Neuron (in vitro differentiated cells): ENCODE measurements at regions not wholly inside any gene's neighbourhood (a gene's known extent, or its start where the extent isn't known, plus 50 kb on each side); places are given as distances from the start of the nearest gene placed in this dataset.
"Not testable (repeated sequence)": the region's sequence is repeated elsewhere in the genome, so short reads cannot be mapped to it uniquely, and the experiment has no call there.

Source experiments
- H2AFZ ChIP-seq: one replicate; pipeline ENCODE4 v1.6.1; 2013; ENCODE audit warnings: low read depth, mild to moderate bottlenecking, inconsistent platforms, low read length, moderate library complexity
- H3K27me3 ChIP-seq: one replicate; pipeline ENCODE4 v1.6.1; 2013; ENCODE audit warnings: low read length; ENCODE audit not compliant: insufficient read depth
- H3K36me3 ChIP-seq: one replicate; pipeline ENCODE4 v1.6.1; 2013; ENCODE audit warnings: low read length; ENCODE audit not compliant: insufficient read depth
- H3K4me1 ChIP-seq: one replicate; pipeline ENCODE4 v1.6.1; 2013; ENCODE audit warnings: low read length; ENCODE audit not compliant: insufficient read depth
- H3K4me3 ChIP-seq: 2 replicates; pipeline ENCODE4 v1.5.1; 2013; ENCODE audit warnings: mild to moderate bottlenecking, low read length, moderate library complexity
- H3K9me3 ChIP-seq: one replicate; pipeline ENCODE4 v1.6.1; 2013; ENCODE audit warnings: low read length

DNA sequence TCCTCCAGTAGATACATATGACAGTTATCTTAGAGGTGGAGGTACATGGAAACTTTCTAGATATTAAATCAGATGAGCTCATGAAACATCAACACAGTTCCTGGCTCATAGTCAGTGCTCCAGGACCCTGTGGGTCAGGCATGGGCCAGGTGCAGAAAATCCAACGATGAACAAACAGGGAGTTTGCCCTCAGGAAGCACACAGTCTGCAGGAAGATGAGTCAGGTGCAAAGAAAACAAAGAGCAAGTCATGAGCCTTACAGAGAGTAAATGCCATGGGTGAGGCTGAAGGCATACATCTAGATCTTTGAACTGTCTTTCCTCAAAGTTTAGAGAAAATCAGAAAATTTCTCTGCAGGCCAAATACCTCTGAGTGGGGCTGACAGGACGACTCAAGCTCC lies 184.2 kb upstream of the TPM1 start:
- Histone ChIP-seq H2AFZ (no peak overlapping the region), H3K27me3 (no peaks in the 10 kb centered on the region), H3K36me3 (no peaks in the 10 kb centered on the region), H3K4me1 (no peaks in the 10 kb centered on the region), H3K9me3 (no peaks in the 10 kb centered on the region), H3K4me3 (no peak overlapping the region)

- Histone ChIP-seq H2AFZ (no peak overlapping the region), H3K9me3 (no peaks in the 10 kb centered on the region), H3K36me3 (no peaks in the 10 kb centered on the region), H3K27me3 (no peaks in the 10 kb centered on the region), H3K4me3 (no peak overlapping the region), H3K4me1 (no peaks in the 10 kb centered on the region)
These were observed 179.8 kb upstream of the TPM1 start for GRCh38 chr15:62862717-62863116.

DNA sequence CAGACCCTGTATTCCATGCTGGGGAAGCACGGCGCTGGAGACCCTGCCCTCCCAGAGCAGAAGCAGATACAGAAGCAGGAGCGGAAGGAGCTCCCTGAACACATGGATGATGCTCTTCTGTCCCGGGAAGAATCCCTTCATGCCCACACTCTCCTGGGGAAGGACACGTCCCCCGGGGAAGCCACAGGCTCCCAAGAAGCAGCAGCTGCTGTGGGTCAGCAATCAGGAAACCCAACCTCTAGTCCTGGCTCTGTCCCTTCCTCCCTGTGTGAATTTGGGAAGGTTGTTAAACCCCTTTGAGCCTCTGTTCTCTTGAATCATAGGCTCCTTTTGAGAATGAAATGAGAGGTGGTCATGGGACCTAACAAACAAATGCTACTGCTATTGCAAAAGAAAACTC lies 176.2 kb upstream of the TPM1 start:
- H3K27me3 ChIP-seq, result no peaks in the 10 kb centered on the region
- no peaks in the 10 kb centered on the region for H3K4me1 ChIP-seq
- H3K36me3 ChIP-seq, result no peaks in the 10 kb centered on the region
- H3K4me3 ChIP-seq, result no peak overlapping the region
- H2AFZ ChIP-seq, result no peak overlapping the region
- H3K9me3 ChIP-seq, result no peaks in the 10 kb centered on the region

DNA sequence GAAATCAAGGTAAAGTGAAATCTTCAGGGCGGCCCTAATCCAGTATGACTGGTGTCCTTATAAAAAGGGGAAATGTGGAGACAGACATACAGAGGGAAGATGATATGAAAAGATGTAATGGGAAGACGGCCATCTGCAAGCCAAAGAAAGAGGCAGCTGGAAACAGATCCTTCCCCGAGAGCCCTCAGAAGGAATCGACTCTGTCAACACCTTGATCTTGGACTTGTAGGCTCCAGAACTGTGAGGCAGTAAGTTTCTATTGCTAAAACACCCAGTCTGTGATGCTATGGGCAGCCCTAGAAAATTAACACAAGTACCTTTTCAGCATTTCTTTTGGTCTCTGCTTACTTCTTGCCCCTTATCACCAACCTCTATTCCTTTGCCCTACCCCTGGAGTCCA lies 174.7 kb upstream of the TPM1 start:
- H3K36me3 ChIP-seq, result no peaks in the 10 kb centered on the region
- no peaks in the 10 kb centered on the region for H3K4me1 ChIP-seq
- no peaks in the 10 kb centered on the region for H3K9me3 ChIP-seq
- H3K27me3 ChIP-seq, result no peaks in the 10 kb centered on the region
- H2AFZ ChIP-seq, result no peak overlapping the region
- H3K4me3 ChIP-seq, result no peak overlapping the region

DNA sequence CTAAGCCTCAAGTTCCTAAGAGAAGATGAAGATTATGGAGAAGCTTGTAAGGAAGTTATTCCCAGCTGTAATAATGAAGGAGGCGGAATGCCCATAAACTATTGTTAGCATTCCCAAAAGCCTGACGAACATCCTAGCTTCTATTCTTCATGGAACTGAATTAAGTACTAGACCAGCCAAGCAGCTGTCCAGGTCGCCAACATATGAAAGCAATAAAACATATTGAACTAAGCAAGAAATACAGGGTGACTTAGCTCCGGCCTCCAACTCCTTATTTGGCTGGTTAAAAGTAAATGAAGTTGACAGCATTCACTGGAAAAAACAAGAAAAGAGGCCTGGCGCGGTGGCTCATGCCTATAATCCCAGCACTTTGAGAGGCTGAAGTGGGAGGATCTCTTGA lies 174.0 kb upstream of the TPM1 start:
- Histone ChIP-seq H3K9me3 (no peaks in the 10 kb centered on the region), H2AFZ (no peak overlapping the region), H3K36me3 (no peaks in the 10 kb centered on the region), H3K27me3 (no peaks in the 10 kb centered on the region), H3K4me3 (no peak overlapping the region), H3K4me1 (no peaks in the 10 kb centered on the region)

- no peak overlapping the region for H3K4me3 ChIP-seq
- no peaks in the 10 kb centered on the region for H3K4me1 ChIP-seq
- no peaks in the 10 kb centered on the region for H3K9me3 ChIP-seq
- no peak overlapping the region for H2AFZ ChIP-seq
- no peaks in the 10 kb centered on the region for H3K36me3 ChIP-seq
- no peaks in the 10 kb centered on the region for H3K27me3 ChIP-seq
These were observed 173.4 kb upstream of the TPM1 start for GRCh38 chr15:62869116-62869515.

DNA sequence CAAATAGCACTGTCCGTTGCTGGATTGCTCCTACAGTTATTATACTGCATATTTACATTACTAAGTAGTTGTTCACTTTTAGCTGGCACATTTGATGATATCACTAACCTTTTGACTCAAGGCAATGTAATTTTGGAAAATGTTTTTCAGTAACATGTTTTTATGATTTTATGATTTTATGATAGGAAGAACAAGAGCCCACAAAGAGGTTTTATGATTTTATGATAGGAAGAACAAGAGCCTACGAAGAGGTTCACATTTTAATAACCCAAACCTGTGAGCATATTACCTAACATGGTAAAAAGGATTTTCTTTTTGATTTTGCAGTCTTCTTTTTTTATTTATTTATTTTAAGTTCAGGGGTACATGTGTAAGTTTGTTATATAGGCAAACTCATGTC lies 172.3 kb upstream of the TPM1 start:
- H3K27me3 ChIP-seq, result no peaks in the 10 kb centered on the region
- no peaks in the 10 kb centered on the region for H3K9me3 ChIP-seq
- no peaks in the 10 kb centered on the region for H3K4me1 ChIP-seq
- H2AFZ ChIP-seq, result no peak overlapping the region
- H3K4me3 ChIP-seq, result no peak overlapping the region
- H3K36me3 ChIP-seq, result no peaks in the 10 kb centered on the region

- not testable (repeated sequence) for H3K9me3 ChIP-seq, H3K4me1 ChIP-seq
These were observed 171.8 kb upstream of the TPM1 start for GRCh38 chr15:62870701-62871100.

DNA sequence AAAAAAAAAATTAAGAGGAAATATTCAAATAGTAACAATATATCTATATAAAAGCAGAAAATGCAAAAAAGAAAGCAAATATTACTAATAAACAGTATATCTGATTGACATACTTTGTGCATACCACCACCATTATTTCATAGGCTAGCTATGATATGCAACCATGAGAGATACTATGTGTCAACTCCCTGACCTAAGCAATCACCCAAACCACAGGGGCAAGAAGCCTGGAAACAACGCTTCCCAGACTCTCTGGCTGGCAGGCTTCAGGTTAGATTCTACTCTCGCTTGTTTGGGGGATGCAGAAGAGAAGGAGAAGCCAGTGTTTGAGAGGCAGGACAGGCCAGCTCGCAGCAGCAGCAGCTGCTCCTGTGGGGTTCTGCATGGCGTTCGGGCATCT lies 169.3 kb upstream of the TPM1 start:
- peaks cover 4% of the 10 kb centered on the region for H3K9me3 ChIP-seq

More at GRCh38 chr15:62870701-62871100, 171.8 kb upstream of the TPM1 start:
- H2AFZ ChIP-seq, H3K27me3 ChIP-seq, H3K4me3 ChIP-seq, H3K36me3 ChIP-seq: not testable (repeated sequence)

DNA sequence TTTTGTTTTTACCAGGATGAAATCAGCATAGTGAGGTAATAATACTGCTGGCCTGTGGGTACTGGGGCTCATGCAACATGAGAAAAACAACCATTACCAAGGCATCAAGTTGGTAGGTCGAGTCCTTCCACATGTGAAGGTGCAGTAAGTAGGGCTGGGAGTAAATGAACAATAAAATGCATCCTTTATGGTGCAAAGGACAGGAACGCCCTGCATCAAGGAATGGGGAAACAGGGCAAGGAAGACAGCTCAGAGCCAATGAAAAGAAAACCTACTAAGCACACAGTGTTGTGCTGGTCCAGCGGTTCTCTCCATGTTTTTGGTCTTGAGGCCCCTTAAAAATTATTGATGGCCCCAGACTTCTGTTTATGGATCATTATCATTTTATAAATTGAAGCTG lies 168.5 kb upstream of the TPM1 start:
- Histone ChIP-seq H2AFZ (no peak overlapping the region), H3K4me3 (no peak overlapping the region), H3K27me3 (no peaks in the 10 kb centered on the region), H3K4me1 (no peaks in the 10 kb centered on the region), H3K36me3 (no peaks in the 10 kb centered on the region), H3K9me3 (peaks cover 4% of the 10 kb centered on the region)

More for the DNA sequence above, 169.3 kb upstream of the TPM1 start:
- Histone ChIP-seq H2AFZ (no peak overlapping the region), H3K36me3 (no peaks in the 10 kb centered on the region), H3K27me3 (no peaks in the 10 kb centered on the region), H3K4me3 (no peak overlapping the region), H3K4me1 (no peaks in the 10 kb centered on the region)

DNA sequence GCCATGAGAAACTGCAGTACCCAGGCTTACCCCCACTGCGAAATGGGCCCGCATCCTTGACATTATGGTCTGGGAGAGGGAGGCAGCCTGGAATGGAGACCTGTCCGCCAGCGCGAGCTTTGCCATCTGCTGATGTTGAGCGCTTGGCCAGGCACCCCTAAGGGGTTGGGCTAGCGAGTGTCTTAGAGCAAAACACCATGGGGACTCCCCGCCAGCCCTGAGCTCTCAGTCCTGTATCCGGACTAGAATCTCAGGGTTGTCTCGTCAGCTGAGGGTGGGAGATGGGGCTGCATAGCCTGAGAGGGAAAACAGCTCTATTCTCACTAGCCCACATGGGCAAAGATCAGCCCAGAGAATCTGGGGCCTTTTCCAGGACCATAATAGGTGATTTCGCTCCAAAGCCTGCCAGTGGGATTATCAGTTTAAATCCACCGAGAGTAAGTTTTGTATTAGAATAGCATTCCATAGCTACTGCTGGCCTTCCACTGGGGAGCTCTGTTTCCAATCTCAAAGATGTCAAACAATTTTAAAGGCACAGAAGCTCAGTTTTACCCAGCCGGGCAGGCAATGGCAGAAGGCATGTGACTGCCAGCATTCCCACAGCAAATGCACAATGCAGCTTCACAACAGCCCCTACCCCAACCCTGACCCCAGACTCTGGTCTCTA lies 167.5 kb upstream of the TPM1 start:
- no peak overlapping the region for H2AFZ ChIP-seq
- no peaks in the 10 kb centered on the region for H3K27me3 ChIP-seq
- H3K4me3 ChIP-seq, result no peak overlapping the region
- no peaks in the 10 kb centered on the region for H3K4me1 ChIP-seq
- no peaks in the 10 kb centered on the region for H3K36me3 ChIP-seq
- peaks cover 4% of the 10 kb centered on the region for H3K9me3 ChIP-seq

- Histone ChIP-seq H3K4me3 (no peak overlapping the region), H3K27me3 (no peaks in the 10 kb centered on the region), H3K4me1 (no peaks in the 10 kb centered on the region), H2AFZ (no peak overlapping the region), H3K36me3 (no peaks in the 10 kb centered on the region), H3K9me3 (peaks cover 4% of the 10 kb centered on the region)
These were observed 166.9 kb upstream of the TPM1 start for GRCh38 chr15:62875626-62876021.

DNA sequence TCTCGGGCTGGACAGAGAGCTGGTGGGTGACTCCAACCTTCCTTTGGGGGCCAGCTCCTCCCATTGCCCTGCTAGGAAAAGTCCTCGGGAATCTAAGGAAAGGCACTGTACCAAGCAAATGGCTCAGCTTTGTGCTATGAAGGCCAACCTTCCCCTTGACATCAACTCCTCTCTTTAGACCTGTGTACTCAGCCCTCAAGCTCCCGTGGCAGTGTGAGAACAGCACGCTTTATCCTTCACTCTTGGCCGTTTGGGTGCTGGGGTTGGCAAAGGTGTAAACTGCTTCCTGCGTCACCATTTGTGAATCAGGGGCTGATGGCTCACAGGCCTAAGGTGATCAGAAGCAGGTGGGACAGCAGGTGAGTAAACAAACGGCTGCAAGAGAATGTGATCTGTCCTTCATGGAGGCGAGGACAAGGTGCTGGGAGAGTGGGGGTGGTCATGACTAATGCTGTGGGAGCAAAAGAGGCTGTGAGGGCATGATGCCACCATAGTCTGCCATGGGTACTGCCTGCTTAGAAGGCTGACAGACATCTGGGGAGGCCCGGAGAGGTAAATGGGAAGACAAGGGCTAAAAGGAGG lies 165.2 kb upstream of the TPM1 start:
- no peak overlapping the region for H2AFZ ChIP-seq
- no peaks in the 10 kb centered on the region for H3K27me3 ChIP-seq
- no peak overlapping the region for H3K4me3 ChIP-seq
- H3K9me3 ChIP-seq, result peaks cover 4% of the 10 kb centered on the region
- H3K36me3 ChIP-seq, result no peaks in the 10 kb centered on the region
- H3K4me1 ChIP-seq, result no peaks in the 10 kb centered on the region

GRCh38 chr15:62878070-62878469 lies 164.5 kb upstream of the TPM1 start:
- no peak overlapping the region for H2AFZ ChIP-seq
- H3K36me3 ChIP-seq, result no peaks in the 10 kb centered on the region
- H3K4me3 ChIP-seq, result no peak overlapping the region
- H3K4me1 ChIP-seq, result no peaks in the 10 kb centered on the region
- peaks cover 4% of the 10 kb centered on the region for H3K9me3 ChIP-seq
- no peaks in the 10 kb centered on the region for H3K27me3 ChIP-seq
